ENCODE measurements at regions not wholly inside any gene's neighbourhood (a gene's known extent, or its start where the extent isn't known, plus 50 kb on each side); places are given as distances from the start of the nearest gene placed in this dataset.

GRCh38 chr7:79619216-79619615 is 165.7 kb upstream of the MAGI2 start:
- TF ChIP-seq, protein P1, sequence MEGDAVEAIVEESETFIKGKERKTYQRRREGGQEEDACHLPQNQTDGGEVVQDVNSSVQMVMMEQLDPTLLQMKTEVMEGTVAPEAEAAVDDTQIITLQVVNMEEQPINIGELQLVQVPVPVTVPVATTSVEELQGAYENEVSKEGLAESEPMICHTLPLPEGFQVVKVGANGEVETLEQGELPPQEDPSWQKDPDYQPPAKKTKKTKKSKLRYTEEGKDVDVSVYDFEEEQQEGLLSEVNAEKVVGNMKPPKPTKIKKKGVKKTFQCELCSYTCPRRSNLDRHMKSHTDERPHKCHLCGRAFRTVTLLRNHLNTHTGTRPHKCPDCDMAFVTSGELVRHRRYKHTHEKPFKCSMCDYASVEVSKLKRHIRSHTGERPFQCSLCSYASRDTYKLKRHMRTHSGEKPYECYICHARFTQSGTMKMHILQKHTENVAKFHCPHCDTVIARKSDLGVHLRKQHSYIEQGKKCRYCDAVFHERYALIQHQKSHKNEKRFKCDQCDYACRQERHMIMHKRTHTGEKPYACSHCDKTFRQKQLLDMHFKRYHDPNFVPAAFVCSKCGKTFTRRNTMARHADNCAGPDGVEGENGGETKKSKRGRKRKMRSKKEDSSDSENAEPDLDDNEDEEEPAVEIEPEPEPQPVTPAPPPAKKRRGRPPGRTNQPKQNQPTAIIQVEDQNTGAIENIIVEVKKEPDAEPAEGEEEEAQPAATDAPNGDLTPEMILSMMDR (IDR thresholded peaks at IDR 0.05): no peak
- no peak for TF ChIP-seq EZH2 (IDR thresholded peaks at IDR 0.05; ENCODE audit: borderline replicate concordance, insufficient read depth, low read depth, low read length, poor library complexity, severe bottlenecking)

Measured in B cell (primary cell).